Fibroblast of skin of abdomen (primary cell): ENCODE measurements at regions not wholly inside any gene's neighbourhood (a gene's known extent, or its start where the extent isn't known, plus 50 kb on each side); places are given as distances from the start of the nearest gene placed in this dataset.
"Not testable (repeated sequence)": the region's sequence is repeated elsewhere in the genome, so short reads cannot be mapped to it uniquely, and the experiment has no call there.

ENCODE experiments used
- DNase-seq: peaks from one replicate; pipeline ENCODE4 v3.0.0-alpha.2; 2013

- DNase-seq, result no peak
These were observed 286.6 kb downstream of the COL11A1 start for GRCh38 chr1:102821707-102822106.

GRCh38 chr1:102800406-102800805 lies 307.9 kb downstream of the COL11A1 start:
- DNase-seq, result no peak

DNA sequence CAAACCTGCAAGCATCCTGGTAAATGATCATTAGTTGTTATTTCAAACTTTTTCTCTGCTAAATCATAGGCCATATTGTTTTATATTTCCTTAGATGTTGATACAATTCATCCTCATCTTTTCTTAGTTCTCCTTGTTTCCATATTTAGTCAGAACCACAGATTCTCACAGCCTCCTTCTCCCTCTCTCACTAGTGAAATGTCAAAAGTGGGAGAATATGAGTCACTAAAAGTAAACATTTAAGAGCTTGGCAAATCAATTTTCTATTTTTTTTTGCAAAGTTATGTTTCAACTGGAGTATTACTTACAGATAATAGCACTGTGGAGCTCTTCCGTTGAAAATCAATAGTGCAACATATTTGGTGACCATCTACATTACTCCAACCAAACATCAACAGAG lies 308.8 kb downstream of the COL11A1 start:
- DNase-seq, result no peak

DNA sequence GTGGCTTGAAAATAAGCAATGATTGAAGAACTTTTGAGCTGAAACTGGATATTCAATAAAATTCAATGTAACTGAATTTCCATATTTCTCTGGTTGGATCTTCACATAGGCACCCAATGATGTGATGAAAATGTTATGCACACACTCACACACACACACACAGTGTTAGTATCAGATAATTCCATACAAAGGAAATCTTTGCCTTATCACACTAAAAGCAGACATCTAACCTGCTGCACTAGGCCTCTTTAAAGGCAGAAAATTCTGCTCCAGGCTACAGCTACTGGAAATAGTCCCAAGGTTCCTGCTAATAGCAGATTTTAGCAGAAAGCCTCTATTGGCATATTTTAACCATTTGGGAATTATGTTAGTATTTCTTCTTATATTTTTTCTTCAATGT lies 309.6 kb downstream of the COL11A1 start:
- DNase-seq, result no peak

DNA sequence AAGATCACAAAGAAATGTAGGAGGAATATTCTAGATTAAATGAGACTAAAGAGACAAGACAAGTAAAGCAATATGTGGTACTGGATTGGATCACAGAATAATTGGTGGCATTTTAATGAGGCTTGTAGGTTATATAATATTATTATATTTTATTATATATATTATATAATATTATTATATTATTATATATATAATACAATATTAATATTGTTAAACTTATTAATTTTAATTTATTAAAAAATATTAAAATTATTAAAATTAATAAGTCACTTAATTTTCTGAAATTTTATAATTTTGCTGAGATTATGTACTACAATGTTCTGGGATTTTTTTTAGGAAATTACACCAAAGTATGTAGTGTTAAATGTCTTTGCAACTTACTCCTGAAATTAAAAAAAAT lies 311.9 kb downstream of the COL11A1 start:
- no peak for DNase-seq

DNA sequence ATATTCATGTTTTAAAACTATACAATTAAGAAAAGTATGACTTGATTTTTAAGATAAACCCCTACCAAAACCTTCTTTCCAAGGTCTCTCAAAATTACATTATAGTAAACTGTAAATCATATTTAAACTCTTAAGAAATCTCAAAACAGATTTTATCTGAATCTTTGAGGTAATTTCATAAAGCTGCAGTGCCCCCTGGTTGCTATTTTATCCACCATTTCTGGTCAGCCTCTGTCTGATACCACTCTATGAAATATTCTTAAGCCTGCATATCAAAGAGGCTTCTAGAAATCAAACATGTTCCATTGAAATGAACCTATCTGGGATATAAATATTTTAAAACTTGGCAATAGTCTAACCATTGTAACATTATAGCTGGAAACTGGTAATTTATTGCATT lies 317.3 kb downstream of the COL11A1 start:
- no peak for DNase-seq

- not testable (repeated sequence) for DNase-seq
These were observed 318.4 kb downstream of the COL11A1 start for GRCh38 chr1:102789951-102790350.

DNA sequence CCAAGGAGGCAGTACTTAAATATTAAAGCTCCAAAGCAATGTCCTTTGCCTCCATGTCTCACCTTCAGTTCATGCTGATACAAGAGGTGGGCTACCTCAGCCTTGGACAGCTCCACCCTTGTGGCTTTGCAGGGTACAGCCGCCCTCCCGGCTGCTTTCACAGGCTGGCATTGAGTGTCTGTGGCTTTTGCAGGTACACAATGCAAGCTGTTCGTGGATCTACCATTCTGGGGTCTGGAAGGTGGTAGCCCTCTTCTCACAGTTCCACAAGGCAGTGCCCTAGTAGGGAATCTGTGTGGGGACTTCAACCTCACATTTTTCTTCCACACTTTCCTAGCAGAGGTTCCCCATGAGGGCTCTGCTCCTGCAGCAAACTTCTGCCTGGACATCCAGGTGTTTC lies 324.8 kb downstream of the COL11A1 start:
- no peak for DNase-seq

GRCh38 chr1:102782144-102782543 lies 326.2 kb downstream of the COL11A1 start:
- no peak for DNase-seq

DNA sequence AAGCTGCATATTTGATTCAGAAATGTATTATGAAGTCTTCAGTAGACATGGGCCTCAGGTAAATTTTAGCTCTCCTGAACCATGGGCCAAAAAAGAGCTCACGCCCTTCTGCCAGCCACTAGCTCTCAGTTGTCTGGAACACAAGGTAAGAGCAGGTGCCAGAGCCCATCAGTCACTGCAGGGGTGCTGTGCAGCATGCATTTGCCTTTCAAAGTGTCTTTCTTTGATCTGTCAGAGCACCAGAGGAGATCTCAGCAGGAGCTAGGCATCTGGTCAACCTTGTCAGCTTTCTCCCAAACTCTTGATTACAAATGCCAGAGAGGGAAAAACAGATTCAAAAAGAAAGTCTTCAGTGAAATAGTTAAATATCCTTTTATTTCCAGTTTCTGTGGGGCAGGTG lies 332.3 kb downstream of the COL11A1 start:
- DNase-seq, result no peak

DNA sequence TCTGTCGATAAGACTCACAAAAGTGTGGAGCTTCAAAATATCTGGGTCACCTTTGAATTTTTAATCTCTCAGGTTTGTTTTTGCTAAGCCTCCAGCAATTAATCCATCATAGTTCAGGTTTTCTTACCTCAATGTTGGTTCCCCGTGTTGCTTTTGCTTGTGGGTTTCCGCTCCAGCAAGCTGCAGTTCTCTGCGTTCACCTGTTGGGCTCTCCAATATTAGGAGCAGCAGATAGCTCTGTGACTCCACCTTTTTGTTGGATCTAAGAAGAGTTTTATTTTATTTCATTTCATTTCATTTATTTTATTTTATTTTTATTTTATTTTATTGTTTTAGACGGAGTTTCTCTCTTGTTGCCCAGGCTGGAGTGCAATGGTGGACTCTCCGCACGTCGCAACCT lies 335.5 kb downstream of the COL11A1 start:
- no peak for DNase-seq

DNA sequence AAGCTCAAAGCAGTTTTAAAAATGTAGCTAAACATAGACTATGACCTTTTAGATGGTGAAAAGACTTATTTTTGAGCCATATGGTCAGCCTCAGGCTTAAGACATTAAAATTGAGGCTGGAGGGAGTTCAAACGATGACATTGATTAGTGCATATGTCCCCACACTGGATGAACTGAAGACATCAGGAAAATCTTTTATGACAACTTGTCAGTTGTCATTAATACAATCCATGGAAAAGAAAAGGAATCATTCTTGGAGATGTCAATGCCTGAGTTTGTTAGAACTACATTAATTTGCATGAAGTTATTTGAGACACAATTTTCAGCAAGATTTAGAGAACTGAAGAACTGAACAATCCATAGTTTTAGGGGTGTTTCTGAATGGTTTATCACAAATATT lies 349.9 kb downstream of the COL11A1 start:
- no peak for DNase-seq

GRCh38 chr1:102757363-102757762 lies 351.0 kb downstream of the COL11A1 start:
- no peak for DNase-seq

DNA sequence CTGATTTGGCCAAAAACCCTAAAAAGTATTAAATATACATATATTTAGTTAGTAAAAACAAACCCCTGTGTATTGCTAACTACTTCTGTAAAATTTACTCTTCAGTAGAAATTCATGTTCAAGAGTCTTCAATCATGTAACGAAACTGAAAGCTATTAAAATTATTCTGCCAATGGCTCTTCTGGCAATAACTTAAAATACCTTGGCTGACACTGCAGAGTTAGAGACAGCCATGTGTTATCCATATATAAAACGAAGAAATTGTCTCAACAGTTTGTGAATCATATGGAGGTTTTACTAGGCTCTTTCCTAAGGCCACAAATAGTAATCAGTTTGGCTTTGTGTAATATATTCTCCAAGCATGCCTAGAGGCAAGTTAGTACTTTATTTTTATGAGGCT lies 357.2 kb downstream of the COL11A1 start:
- DNase-seq, result no peak

GRCh38 chr1:102742426-102742825 lies 365.9 kb downstream of the COL11A1 start:
- DNase-seq, result no peak

GRCh38 chr1:102733491-102734236 lies 374.7 kb downstream of the COL11A1 start:
- DNase-seq, result no peak

DNA sequence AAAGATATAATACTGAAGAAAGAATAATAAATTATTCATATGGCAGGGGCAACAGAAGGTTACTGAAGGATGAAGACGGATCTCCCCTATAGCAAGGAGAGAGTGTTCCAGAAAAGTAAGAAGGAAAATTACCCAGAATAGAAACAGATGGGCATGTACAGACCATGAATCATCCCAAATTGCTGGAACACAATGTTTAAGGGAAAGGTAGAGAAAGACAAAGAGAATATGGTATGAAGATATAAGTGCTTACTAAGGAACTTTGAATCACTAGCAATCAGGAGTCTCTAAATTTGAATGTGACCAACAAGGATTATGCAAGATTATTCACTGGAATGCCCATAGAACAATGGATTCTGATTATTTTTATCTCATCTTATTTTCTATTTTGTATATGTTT lies 375.4 kb downstream of the COL11A1 start:
- peak; percentile 44 for DNase-seq

DNA sequence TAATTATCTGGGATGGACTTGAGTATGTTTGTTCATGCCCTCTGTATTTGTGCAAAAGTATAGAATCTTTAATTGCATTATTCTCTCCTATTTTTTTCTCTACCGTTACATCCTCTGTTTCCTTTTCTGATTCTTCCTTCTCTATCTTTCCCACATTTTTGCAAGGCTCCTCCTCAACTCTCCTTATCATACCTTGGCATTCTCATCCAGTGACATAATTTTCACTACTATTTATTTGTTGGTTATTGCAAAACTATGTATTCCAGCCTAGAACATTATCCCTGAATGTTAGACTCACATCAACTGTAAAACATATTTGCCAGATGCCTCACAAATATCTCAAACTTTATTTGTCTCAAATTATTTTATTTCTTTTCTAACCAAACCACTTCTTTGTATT lies 381.9 kb downstream of the COL11A1 start:
- DNase-seq, result no peak

GRCh38 chr1:102724741-102725140 lies 383.6 kb downstream of the COL11A1 start:
- DNase-seq, result no peak

GRCh38 chr1:102715150-102715549 lies 393.2 kb downstream of the COL11A1 start:
- DNase-seq, result peak; percentile 5

DNA sequence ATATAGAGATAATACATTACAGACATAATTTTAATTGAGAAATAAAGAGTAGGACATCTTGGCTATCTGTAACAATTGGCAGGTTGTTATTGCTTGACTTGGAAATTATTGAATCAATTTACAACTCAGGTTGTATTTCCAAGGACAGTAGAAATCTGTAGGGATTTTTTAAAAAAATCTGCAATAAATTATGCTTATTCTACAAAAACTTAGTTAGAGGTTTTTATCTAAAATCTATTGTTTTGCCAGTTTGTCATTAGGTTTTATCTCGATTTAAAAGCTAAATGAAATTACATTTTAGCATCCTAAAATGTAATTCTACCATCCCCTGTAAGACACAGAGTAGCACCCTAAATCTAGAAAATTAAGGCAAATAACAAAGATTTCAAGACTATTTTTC lies 408.8 kb downstream of the COL11A1 start:
- no peak for DNase-seq

GRCh38 chr1:102693345-102693744 lies 415.0 kb downstream of the COL11A1 start:
- DNase-seq, result no peak

- DNase-seq, result no peak
These were observed 416.7 kb downstream of the COL11A1 start for GRCh38 chr1:102691592-102692090.

DNA sequence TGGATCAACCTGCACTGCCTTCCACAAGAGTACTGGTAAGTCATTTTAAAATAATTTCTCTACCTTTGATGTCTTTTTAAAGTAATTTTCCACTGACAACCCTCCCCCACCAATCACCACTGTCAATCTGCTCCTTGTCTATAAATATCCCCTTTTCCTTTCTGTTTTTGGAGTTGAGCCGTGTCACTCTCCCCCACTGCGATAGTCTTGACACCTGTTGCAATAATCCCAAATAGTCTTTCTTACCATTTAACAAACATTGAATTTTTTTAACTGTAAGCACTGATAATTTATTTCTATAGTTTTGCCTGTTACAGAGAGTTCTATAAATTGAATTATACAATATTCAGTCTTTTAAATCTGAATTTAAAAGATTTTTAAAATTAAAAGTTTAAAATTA lies 420.9 kb downstream of the COL11A1 start:
- no peak for DNase-seq

GRCh38 chr1:102661481-102661880 lies 446.8 kb downstream of the COL11A1 start:
- DNase-seq, result no peak
